HL-60/S4 (cell line): ENCODE measurements at regions not wholly inside any gene's neighbourhood (a gene's known extent, or its start where the extent isn't known, plus 50 kb on each side); places are given as distances from the start of the nearest gene placed in this dataset.
"Not testable (repeated sequence)": the region's sequence is repeated elsewhere in the genome, so short reads cannot be mapped to it uniquely, and the experiment has no call there.

Experiments used
- in situ Hi-C: fragments of 300-500 bp; cut with MboI; formaldehyde crosslinking; loops from 2 replicates; pipeline ENCODE4 v1.14.3; 2022; ENCODE audit warnings: low sequenced_read_pairs

DNA sequence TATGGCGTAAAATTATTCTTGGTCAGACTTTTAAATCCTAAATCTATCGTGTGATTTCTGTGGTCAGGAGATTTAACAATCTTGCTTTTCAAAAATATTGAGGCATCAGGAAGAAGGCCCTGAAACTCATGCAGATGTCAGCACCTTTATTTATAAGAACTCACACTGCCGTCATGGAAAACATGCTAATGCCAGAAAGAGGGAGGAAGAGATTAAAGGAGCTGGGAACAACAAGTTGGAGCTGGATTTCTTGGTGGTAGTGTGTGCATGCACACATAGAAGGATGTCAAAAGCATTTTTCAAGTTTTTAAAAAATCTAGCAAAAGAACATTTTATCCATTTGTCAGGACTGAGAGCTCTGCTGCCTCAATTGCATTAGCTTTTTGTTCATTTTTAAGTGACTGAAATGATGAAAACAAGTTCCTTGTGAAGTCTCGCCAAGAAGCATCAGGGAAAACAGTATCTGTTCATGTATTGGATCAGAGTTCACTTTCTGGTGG, 342.5 kb downstream of the SPRY2 start:
- in situ Hi-C loops, result no loop called here

DNA sequence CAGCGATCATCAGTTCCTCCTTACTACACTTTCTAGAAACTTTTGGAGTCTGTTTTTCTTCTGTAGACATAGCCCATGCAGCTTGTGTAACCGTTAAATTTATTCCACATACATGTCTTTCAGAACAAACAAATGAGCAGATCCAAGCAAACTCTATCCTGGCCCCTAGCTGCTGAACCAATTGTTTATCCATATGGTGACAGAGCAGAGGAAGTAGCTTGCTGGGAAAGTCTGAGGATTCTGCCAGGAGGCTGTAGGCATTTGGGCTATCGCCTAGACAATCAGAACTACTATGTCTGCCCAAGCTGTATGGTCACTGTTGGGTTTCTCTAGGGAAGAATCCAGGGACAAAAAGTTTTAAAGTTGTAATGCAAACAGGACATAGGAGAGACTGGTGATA, 343.7 kb downstream of the SPRY2 start:
- in situ Hi-C loops, result no loop called here

GRCh38 chr13:79995334-79995733, 345.6 kb downstream of the SPRY2 start:
- in situ Hi-C loops, result no loop called here

DNA sequence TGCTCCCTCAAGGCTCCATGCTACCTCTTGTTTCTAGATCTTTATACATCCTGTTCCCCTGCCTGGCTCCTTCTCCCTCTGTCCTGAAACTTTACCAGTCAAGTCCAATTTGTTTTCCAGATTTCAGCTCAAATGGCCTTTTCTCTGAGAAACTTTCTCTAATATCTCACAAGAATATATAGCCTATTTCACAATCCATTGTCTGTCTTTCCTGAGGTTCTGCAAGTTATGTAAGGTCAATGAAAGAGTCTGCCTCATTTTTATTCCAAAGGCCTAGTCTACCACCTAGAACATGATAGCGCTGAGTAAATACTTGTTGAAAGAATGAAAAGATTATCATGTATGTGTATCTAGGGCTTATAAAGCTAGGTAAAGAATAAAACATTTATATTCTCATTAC, 348.8 kb downstream of the SPRY2 start:
- in situ Hi-C loops, result no loop called here

DNA sequence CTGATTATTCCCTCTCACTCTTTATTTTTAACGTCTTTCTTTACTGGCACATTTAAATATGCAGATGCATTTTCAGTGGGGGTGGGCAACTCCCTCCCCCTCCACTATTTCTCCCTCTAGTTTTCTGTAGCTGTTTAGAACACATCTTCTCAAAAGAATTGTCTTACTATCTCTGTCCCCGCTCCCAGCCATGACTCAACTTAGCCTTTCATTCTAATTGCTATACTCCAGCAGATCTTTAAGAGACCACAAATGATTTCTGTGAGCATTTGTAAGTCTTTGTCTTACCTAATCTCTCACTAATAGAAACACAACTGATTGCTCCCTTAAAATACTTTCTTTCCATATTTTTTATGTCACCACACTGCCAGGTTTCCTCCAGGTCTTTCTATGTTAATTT, 350.9 kb downstream of the SPRY2 start:
- in situ Hi-C loops, result no loop called here

DNA sequence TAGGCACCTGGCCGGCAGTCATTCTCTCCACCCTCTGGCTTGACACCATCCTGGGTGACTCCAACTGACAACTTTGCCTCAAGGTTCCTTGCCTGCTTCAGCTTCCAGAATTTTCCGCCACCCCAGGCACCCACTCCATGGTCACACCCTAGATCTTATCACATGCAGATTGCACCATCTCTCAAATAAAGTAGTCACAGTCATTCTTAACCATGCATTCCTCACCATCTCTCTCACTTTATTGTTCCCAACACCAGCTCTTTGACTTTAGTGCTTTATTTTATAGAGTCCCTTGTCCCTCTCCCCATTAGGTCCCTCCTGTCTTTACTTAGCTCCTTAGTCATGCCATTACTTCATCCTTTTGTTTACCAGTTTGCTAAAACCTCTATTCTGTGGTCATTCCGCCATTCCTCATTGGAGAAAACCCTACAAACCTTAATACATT, 351.7 kb downstream of the SPRY2 start:
- in situ Hi-C loops, result no loop called here

- in situ Hi-C loops, result no loop called here
Observed at GRCh38 chr13:79988573-79988972, 352.4 kb downstream of the SPRY2 start.

DNA sequence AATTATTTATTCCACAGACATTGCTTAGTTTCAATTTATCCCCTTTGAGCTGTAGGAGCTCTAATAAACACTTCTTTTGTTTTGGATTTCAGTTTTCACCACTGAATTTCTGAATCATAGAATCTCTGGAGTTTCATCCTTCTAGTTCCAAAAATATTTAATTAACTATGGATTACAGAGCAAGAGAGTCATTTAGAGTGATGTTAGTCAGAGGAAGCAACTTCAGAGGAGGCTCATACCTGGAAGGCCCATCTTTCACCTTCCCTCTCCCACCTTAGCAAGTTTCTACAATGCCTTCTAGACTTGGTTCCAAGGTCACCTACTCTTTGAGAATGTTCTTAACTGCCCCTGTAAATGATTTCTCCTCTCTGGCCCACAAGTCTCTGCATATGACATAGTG, 353.2 kb downstream of the SPRY2 start:
- in situ Hi-C loops, result no loop called here

DNA sequence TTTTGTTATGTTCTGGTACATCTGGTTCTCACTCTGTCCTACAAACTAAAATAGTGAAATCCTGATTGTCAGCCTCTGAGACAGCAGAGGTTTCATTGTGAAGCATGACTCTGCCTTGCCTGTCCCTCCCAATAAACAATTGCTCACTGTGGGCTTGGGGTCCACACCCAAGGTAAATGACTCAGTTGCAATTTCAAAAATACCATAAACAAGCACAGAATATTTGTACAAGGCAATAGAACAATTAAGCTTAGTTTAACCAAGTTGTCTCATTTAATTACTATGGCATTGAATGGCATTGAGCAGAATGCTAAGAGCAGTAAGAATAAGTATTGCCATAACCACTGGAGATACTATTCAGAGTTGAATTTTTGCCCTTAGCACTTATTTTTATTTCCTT, 353.6 kb downstream of the SPRY2 start:
- in situ Hi-C loops, result no loop called here

GRCh38 chr13:79986890-79987289, 354.0 kb downstream of the SPRY2 start:
- in situ Hi-C loops, result no loop called here

DNA sequence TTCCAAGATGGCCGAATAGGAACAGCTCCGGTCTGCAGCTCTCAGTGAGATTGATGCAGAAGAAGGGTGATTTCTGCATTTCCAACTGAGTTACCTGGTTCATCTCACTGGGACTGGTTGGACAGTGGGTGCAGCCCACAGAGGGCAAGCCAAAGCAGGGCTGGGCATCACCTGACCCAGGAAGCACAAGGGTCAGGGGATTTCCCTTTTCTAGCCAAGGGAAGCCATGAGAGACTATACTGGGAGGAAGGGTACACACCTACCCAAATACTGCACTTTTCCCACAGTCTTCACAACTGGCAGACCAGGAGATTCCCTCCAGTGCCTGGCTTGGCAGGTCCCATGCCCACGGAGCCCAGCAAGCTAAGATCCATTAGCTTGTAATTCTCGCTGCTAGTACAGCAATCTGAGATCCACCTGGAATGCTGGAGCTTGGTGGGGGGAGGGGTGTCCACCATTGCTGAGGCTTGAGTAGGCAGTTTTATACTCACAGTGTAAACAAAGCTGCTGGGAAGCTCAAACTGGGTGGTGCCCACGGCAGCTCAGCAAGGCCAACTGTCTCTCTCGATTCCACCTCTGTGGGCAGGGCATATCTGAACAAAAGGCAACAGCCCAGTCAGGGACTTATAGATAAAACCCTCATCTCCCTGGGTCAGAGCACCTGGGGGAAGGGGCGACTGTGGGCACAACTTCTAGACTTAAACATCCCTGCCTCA, 365.8 kb downstream of the SPRY2 start:
- in situ Hi-C loops, result not testable (repeated sequence)

GRCh38 chr13:79973533-79973963, 367.4 kb downstream of the SPRY2 start:
- in situ Hi-C loops, result no loop called here

DNA sequence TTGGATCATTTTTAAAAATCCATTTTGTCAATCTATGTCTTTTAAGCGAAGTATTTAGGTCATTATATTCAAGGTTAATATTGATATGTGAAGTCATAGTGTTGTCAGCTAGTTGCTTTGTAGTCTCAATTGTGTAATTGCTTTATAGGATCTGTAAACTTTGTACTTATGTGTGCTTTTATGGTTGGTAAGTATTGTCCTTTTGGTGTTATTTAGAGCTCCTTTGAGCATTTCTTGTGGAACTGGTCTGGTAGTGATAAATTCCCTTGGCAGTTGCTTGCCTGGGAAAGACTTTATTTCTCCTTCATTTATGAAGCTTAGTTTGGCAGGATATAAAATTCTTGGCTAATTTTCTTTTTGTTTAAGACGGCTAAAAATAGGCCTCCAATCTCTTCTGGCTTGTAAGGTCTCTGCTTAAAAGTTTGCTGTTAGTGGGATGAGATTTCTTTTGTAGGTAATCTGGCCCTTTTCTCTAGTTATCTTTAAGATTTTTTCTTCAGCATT, 368.8 kb downstream of the SPRY2 start:
- in situ Hi-C loops, result no loop called here

DNA sequence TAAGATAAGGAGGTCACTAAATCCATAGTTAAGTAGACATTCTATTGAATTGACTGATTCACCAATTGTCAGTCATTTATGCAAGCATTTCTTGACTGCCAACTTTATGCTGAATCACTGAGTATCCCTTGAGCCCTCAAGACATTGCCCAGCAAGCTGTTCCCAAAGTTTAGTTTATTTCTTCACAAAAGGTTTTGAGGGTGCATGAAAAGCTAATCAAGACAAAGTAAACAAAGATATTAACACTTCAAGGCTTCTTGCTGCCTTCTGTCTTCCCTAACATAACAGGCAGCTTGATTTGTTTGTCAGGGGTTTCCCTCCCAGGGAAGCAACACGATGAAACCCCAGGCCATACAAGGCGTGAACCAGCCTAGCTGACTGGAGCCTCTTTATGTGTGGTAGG, 374.4 kb downstream of the SPRY2 start:
- in situ Hi-C loops, result no loop called here

- in situ Hi-C loops, result no loop called here
Observed at GRCh38 chr13:79966059-79966458, 374.9 kb downstream of the SPRY2 start.

DNA sequence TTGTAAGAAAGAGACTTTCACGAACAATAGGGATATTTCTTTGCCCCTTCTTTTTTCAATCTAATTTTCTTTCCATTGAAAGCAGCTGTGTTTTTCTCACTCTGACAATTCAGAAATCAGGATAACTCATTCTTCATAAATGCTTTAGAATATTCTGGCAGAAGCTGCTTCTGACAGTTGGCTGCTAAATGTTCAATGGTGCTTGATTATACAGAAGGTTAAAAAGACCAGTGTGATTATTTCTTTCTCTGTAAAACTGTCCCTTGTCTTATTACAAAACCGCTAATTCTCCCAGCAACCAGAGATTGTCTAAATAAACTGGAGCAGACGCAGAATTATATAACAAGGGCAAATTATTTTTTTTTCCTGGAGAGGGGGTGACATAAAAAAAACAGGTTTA, 394.4 kb downstream of the SPRY2 start:
- in situ Hi-C loops, result no loop called here

- in situ Hi-C loops, result no loop called here
Observed at GRCh38 chr13:79943346-79944023, 397.4 kb downstream of the SPRY2 start.

GRCh38 chr13:79941752-79942151, 399.2 kb downstream of the SPRY2 start:
- in situ Hi-C loops, result no loop called here

GRCh38 chr13:79939689-79940088, 401.2 kb downstream of the SPRY2 start:
- in situ Hi-C loops, result no loop called here

DNA sequence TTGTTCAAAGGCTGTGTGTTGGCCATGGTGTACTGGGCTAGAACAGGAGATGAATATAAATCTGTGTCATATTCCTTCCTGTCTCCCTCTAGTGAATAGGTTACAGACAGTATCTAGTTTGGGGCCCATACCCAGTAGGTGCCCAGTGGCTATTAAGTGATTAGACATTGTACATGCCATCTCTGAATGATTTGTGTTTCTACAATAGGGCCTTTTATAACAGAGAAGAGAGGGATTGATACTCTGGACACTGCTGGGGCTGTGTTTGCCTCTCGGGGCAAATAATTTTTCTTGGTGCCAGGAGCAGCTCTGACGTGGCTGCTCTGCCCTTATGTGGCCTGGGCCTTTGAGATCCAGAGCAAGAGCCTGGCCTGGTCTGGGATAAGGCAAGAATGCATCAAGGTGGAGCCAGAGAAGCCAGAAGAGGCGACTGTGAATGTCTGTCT, 403.1 kb downstream of the SPRY2 start:
- in situ Hi-C loops, result no loop called here

GRCh38 chr13:79937311-79937710, 403.6 kb downstream of the SPRY2 start:
- in situ Hi-C loops, result no loop called here
